Endothelial cell of umbilical vein (primary cell): ENCODE measurements at regions not wholly inside any gene's neighbourhood (a gene's known extent, or its start where the extent isn't known, plus 50 kb on each side); places are given as distances from the start of the nearest gene placed in this dataset.

ENCODE experiments used
- BruUV-seq: library from RNA; stranded (reverse); fragments of 400-500 nt; replicated peaks from 2 replicates; lab custom pipeline; 2021; lab: Mats Ljungman, UMichigan
- CTCF ChIA-PET: fragments of 300-600, 350-600 bp; sonication (Branson Sonifier 250); formaldehyde crosslinking; loops from one replicate; lab custom pipeline; 2021; ENCODE audit warnings: antibody characterized with exemption, inconsistent platforms; lab: Charles Lee
- POLR2A ChIA-PET: fragments of 300-600, 350-600 bp; sonication (Branson Sonifier 250); formaldehyde crosslinking; loops from one replicate; lab custom pipeline; 2021; ENCODE audit warnings: antibody characterized with exemption, inconsistent platforms; lab: Charles Lee
- DNase-seq: peaks from one replicate; pipeline ENCODE4 v3.0.0-alpha.2; 2011; ENCODE audit warnings: low read depth, low spot score
- FAIRE-seq: peaks from 2 replicates; lab custom pipeline; 2011; peaks lifted over from hg19 to GRCh38; lab: Jason Lieb, UNC
- H2AFZ ChIP-seq: 2 replicates; pipeline ENCODE4 v1.6.0; 2012; ENCODE audit warnings: low read depth, low read length, control low read depth, inconsistent platforms
- H3K27ac ChIP-seq: 2 replicates; pipeline ENCODE4 v1.5.1; 2011; ENCODE audit warnings: low read depth, mild to moderate bottlenecking, control low read depth, low read length, moderate library complexity; ENCODE audit not compliant: insufficient read depth
- H3K27me3 ChIP-seq, 2 experiments: 2 replicates each; pipeline versions ENCODE4 v1.6.0 to v1.6.1; 2011; ENCODE audit warnings: low read length in 2 of 2, mixed read lengths in 1 of 2; ENCODE audit not compliant: control insufficient read depth in 2 of 2, insufficient read depth in 2 of 2
- H3K36me3 ChIP-seq, 2 experiments: 2 replicates in 1 of 2; 3 replicates in 1 of 2; pipeline ENCODE4 v1.5.1; 2011; ENCODE audit warnings: low read length in 2 of 2, mild to moderate bottlenecking in 1 of 2, moderate library complexity in 1 of 2; ENCODE audit not compliant: control insufficient read depth in 2 of 2, insufficient read depth in 2 of 2; ENCODE audit errors: extremely low read depth in 1 of 2
- H3K4me1 ChIP-seq: 3 replicates; pipeline ENCODE4 v1.5.1; 2011; ENCODE audit warnings: mild to moderate bottlenecking, low read length; ENCODE audit not compliant: control insufficient read depth, insufficient read depth; ENCODE audit errors: extremely low read depth
- H3K4me2 ChIP-seq: 2 replicates; pipeline ENCODE4 v1.6.1; 2011; ENCODE audit warnings: low read length, control low read depth, mixed read lengths; ENCODE audit not compliant: insufficient read depth
- H3K4me3 ChIP-seq, 3 experiments: fragments of 200-600 bp in 1 of 3; sonication (generic), shearing (Covaris generic) in 1 of 3; replicated peaks in 1 of 3; 2 replicates each; pipeline ENCODE4 v1.5.1; 2011 to 2016; ENCODE audit warnings: control low read depth in 3 of 3, low read length in 3 of 3, mild to moderate bottlenecking in 2 of 3, inconsistent platforms in 1 of 3, low read depth in 1 of 3, moderate library complexity in 1 of 3; ENCODE audit not compliant: insufficient read depth in 1 of 3
- H3K79me2 ChIP-seq: 2 replicates; pipeline ENCODE4 v1.6.0; 2012; ENCODE audit warnings: low read length, inconsistent platforms; ENCODE audit not compliant: control insufficient read depth, insufficient read depth
- H3K9ac ChIP-seq: replicated peaks from 2 replicates; pipeline ENCODE3; 2011; ENCODE audit warnings: low read length, control low read depth; ENCODE audit not compliant: insufficient read depth; ENCODE audit errors: extremely low read depth
- H3K9me1 ChIP-seq: replicated peaks from 3 replicates; pipeline ENCODE4 v1.6.0; 2011; ENCODE audit warnings: mild to moderate bottlenecking, low read length; ENCODE audit not compliant: control insufficient read depth, insufficient read depth; ENCODE audit errors: extremely low read depth
- H3K9me3 ChIP-seq: replicated peaks from 2 replicates; pipeline ENCODE4 v1.5.1; 2012; ENCODE audit warnings: low read length, inconsistent platforms; ENCODE audit not compliant: control insufficient read depth, insufficient read depth
- H4K20me1 ChIP-seq: replicated peaks from 2 replicates; pipeline ENCODE3; 2011; ENCODE audit warnings: mild to moderate bottlenecking, low read length; ENCODE audit not compliant: control insufficient read depth, insufficient read depth; ENCODE audit errors: extremely low read depth
- EZH2 ChIP-seq: IDR thresholded peaks from 2 replicates; pipeline ENCODE4 v1.6.1; 2012; ENCODE audit warnings: borderline replicate concordance, low read depth, mild to moderate bottlenecking, moderate library complexity, low read length, inconsistent platforms; ENCODE audit not compliant: severe bottlenecking
- FOS ChIP-seq: IDR thresholded peaks from 2 replicates; pipeline ENCODE4 v1.6.1; 2011; ENCODE audit warnings: mild to moderate bottlenecking, low read length, moderate library complexity, borderline replicate concordance; ENCODE audit not compliant: insufficient read depth
- GATA2 ChIP-seq: IDR thresholded peaks from 2 replicates; pipeline ENCODE4 v1.7.0; 2011; ENCODE audit warnings: low read depth, mild to moderate bottlenecking, moderate library complexity, mixed read lengths, low read length; ENCODE audit not compliant: insufficient read length, insufficient read depth
- JUN ChIP-seq: IDR thresholded peaks from 2 replicates; pipeline ENCODE4 v1.6.1; 2011; ENCODE audit warnings: borderline replicate concordance, low read depth; ENCODE audit not compliant: insufficient read length, insufficient read depth
- MYC ChIP-seq: IDR thresholded peaks from one replicate; pipeline ENCODE4 v1.6.1; 2011; ENCODE audit warnings: mild to moderate bottlenecking, low read depth, low read length
- POLR2A ChIP-seq: IDR thresholded peaks from 2 replicates; pipeline ENCODE4 v1.6.1; 2012; ENCODE audit warnings: low read depth, mild to moderate bottlenecking, control low read depth, low read length
- POLR2AphosphoS5 ChIP-seq: IDR thresholded peaks from 2 replicates; pipeline ENCODE4 v1.6.1; 2012; ENCODE audit warnings: low read depth, mild to moderate bottlenecking, control low read depth, low read length, moderate library complexity; ENCODE audit not compliant: insufficient read depth
- dilution Hi-C: fragments of 300-500 bp; cut with MboI; formaldehyde crosslinking; loops from one replicate; pipeline ENCODE4 v1.15.0; 2019; ENCODE audit warnings: low sequenced_read_pairs; ENCODE audit not compliant: extremely low pct_ligation_motif_present
- intact Hi-C: fragments of 100-400 bp; cut with micrococcal nuclease; formaldehyde crosslinking; loops from one replicate; pipeline ENCODE4 v1.10.0; 2022
- TF ChIP-seq, protein P1 (sequence below), 2 donors: IDR thresholded peaks; 1 replicate in 1 of 2; 2 replicates in 1 of 2; pipeline ENCODE4 v1.5.1; 2011; ENCODE audit warnings: low read length in 2 of 2, mild to moderate bottlenecking in 2 of 2, moderate library complexity in 2 of 2, control low read depth in 1 of 2, inconsistent platforms in 1 of 2, low read depth in 1 of 2; ENCODE audit not compliant: insufficient read depth in 1 of 2; ENCODE audit errors: extremely low read depth in 1 of 2
- TF ChIP-seq, protein P2 (sequence below): IDR thresholded peaks from 2 replicates; pipeline ENCODE4 v1.6.1; 2011; ENCODE audit not compliant: insufficient read depth, insufficient read length

DNA sequence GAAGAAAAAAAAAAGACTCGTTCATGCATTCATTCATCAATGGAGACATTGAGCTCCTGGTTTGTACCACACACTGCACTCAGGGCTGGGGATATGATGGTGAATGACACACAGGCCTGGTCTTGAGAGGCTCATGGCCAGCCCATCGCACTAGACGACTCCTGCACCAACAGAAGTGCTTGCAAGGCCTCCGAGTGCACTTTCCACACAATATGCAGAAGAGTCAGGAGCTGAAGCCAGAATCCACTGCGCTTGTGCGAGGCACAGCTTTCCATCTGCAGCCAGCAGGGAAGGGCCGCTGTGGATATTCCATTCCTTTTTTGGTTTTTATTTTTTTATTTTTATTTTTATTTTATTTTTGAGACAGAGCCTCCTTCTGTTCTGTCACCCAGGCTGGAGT lies 192.4 kb downstream of the DICER1 start:
- intact Hi-C loops (no loop called here), dilution Hi-C loops (no loop called here)
- Histone ChIP-seq H2AFZ (no peak overlapping the region), H3K9me1 (no peaks in the 10 kb centered on the region), H3K4me3 (no peak overlapping the region), H3K27me3 (no peaks in the 10 kb centered on the region), H3K9ac (no peak overlapping the region), H3K4me1 (no peaks in the 10 kb centered on the region), H3K79me2 (no peaks in the 10 kb centered on the region), H3K27ac (no peak overlapping the region), H3K9me3 (no peaks in the 10 kb centered on the region), H4K20me1 (no peaks in the 10 kb centered on the region), H3K4me2 (no peak overlapping the region), H3K36me3 (no peaks in the 10 kb centered on the region)
- FAIRE-seq, result no peak
- TF ChIP-seq FOS (no peak), POLR2AphosphoS5 (no peak), JUN (no peak), MYC (no peak), GATA2 (no peak), POLR2A (no peak), EZH2 (no peak)
- TF ChIP-seq, protein P1, sequence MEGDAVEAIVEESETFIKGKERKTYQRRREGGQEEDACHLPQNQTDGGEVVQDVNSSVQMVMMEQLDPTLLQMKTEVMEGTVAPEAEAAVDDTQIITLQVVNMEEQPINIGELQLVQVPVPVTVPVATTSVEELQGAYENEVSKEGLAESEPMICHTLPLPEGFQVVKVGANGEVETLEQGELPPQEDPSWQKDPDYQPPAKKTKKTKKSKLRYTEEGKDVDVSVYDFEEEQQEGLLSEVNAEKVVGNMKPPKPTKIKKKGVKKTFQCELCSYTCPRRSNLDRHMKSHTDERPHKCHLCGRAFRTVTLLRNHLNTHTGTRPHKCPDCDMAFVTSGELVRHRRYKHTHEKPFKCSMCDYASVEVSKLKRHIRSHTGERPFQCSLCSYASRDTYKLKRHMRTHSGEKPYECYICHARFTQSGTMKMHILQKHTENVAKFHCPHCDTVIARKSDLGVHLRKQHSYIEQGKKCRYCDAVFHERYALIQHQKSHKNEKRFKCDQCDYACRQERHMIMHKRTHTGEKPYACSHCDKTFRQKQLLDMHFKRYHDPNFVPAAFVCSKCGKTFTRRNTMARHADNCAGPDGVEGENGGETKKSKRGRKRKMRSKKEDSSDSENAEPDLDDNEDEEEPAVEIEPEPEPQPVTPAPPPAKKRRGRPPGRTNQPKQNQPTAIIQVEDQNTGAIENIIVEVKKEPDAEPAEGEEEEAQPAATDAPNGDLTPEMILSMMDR (IDR thresholded peaks at IDR 0.05; ENCODE audit: extremely low read depth in 1 of 2, insufficient read depth in 1 of 2, low read depth in 1 of 2, low read length in 2 of 2), result no peak
- TF ChIP-seq, protein P2, sequence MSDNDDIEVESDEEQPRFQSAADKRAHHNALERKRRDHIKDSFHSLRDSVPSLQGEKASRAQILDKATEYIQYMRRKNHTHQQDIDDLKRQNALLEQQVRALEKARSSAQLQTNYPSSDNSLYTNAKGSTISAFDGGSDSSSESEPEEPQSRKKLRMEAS, result no peak
- BruUV-seq, result no TSS peak
- ChIA-PET POLR2A (no interaction called here), CTCF (no interaction called here)
- no peak for DNase-seq
